ENCODE measurements at regions not wholly inside any gene's neighbourhood (a gene's known extent, or its start where the extent isn't known, plus 50 kb on each side); places are given as distances from the start of the nearest gene placed in this dataset.

GRCh38 chr2:51258301-51258700 is 226.4 kb upstream of the NRXN1 start:
- TF ChIP-seq FOXP2 (optimal IDR thresholded peaks at IDR 0.05; ENCODE audit: borderline replicate concordance, extremely low read depth, extremely low read length, insufficient read depth) (no peak), POLR2AphosphoS5 (IDR thresholded peaks at IDR 0.05; ENCODE audit: low read depth, low read length) (no peak)

Measured in PFSK-1 (cell line).